ENCODE measurements at regions not wholly inside any gene's neighbourhood (a gene's known extent, or its start where the extent isn't known, plus 50 kb on each side); places are given as distances from the start of the nearest gene placed in this dataset.
"Not testable (repeated sequence)": the region's sequence is repeated elsewhere in the genome, so short reads cannot be mapped to it uniquely, and the experiment has no call there.

- DNase-seq (ENCODE audit: unreplicated experiment): peak; percentile 32
- Mint-ChIP-seq H3K4me3 (ENCODE audit: unreplicated experiment) (no peak overlapping the region), H3K36me3 (ENCODE audit: insufficient read depth, unreplicated experiment) (no peaks in the 10 kb centered on the region), H3K4me1 (ENCODE audit: insufficient read depth, unreplicated experiment) (peaks cover 13% of the 10 kb centered on the region), H3K9me3 (ENCODE audit: unreplicated experiment) (no peaks in the 10 kb centered on the region), H3K27me3 (ENCODE audit: insufficient read depth, unreplicated experiment) (no peaks in the 10 kb centered on the region), H3K27ac (ENCODE audit: low read depth, unreplicated experiment) (peak overlapping the region; percentile 61)
- no TSS peak for BruUV-seq (replicated peaks)
- intact Hi-C loops (cut with micrococcal nuclease): no loop called here
- TF ChIP-seq CTCF (IDR thresholded peaks at IDR 0.05; ENCODE audit: unreplicated experiment): no peak
- ChIA-PET POLR2A (interaction anchor here (0.6 to 1.5 kb wide), 3 partner anchors 9 to 515 kb away, joined by 3 to 4 read pairs (median 3); no protein-coding TSS in a partner anchor), CTCF (interaction anchor here (0.6 to 2.1 kb wide), 3 partner anchors 11 to 690 kb away, joined by 3 to 6 read pairs (median 5); no protein-coding TSS in a partner anchor)
Measured at GRCh38 chr12:67716817-67717216, 68.3 kb downstream of the DYRK2 start.

- CTCF ChIA-PET; BruUV-seq (replicated peaks); H3K4me3 Mint-ChIP-seq (ENCODE audit: unreplicated experiment); POLR2A ChIA-PET; H3K27me3 Mint-ChIP-seq (ENCODE audit: insufficient read depth, unreplicated experiment); DNase-seq (ENCODE audit: unreplicated experiment); H3K9me3 Mint-ChIP-seq (ENCODE audit: unreplicated experiment); H3K36me3 Mint-ChIP-seq (ENCODE audit: insufficient read depth, unreplicated experiment); intact Hi-C loops (cut with micrococcal nuclease); H3K27ac Mint-ChIP-seq (ENCODE audit: low read depth, unreplicated experiment): not testable (repeated sequence)
- H3K4me1 Mint-ChIP-seq (ENCODE audit: insufficient read depth, unreplicated experiment): peaks cover 12% of the 10 kb centered on the region
Measured at GRCh38 chr12:67719303-67719702, 70.8 kb downstream of the DYRK2 start.

- BruUV-seq (replicated peaks): no TSS peak
- H3K27me3 Mint-ChIP-seq (ENCODE audit: insufficient read depth, unreplicated experiment): no peaks in the 10 kb centered on the region
- no peak for TF ChIP-seq CTCF (IDR thresholded peaks at IDR 0.05; ENCODE audit: unreplicated experiment)
- H3K4me1 Mint-ChIP-seq (ENCODE audit: insufficient read depth, unreplicated experiment): peaks cover 5% of the 10 kb centered on the region
- peak; percentile 20 for DNase-seq (ENCODE audit: unreplicated experiment)
- H3K27ac Mint-ChIP-seq (ENCODE audit: low read depth, unreplicated experiment): no peak overlapping the region
- no peaks in the 10 kb centered on the region for H3K36me3 Mint-ChIP-seq (ENCODE audit: insufficient read depth, unreplicated experiment)
- no peak overlapping the region for H3K4me3 Mint-ChIP-seq (ENCODE audit: unreplicated experiment)
- intact Hi-C loops (cut with micrococcal nuclease): no loop called here
- H3K9me3 Mint-ChIP-seq (ENCODE audit: unreplicated experiment): no peaks in the 10 kb centered on the region
- ChIA-PET CTCF (interaction anchor here (1.2 kb wide), 1 partner anchor 223 kb away, joined by 3 read pairs; no protein-coding TSS in a partner anchor), POLR2A (no interaction called here)
Measured at GRCh38 chr12:67720351-67720856, 71.9 kb downstream of the DYRK2 start.

- intact Hi-C loops (cut with micrococcal nuclease): no loop called here
- ChIA-PET POLR2A (no interaction called here), CTCF (interaction anchor here (1.2 kb wide), 1 partner anchor 222 kb away, joined by 3 read pairs; no protein-coding TSS in a partner anchor)
- Mint-ChIP-seq H3K36me3 (ENCODE audit: insufficient read depth, unreplicated experiment) (no peaks in the 10 kb centered on the region), H3K27ac (ENCODE audit: low read depth, unreplicated experiment) (no peak overlapping the region), H3K4me3 (ENCODE audit: unreplicated experiment) (no peak overlapping the region), H3K9me3 (ENCODE audit: unreplicated experiment) (no peaks in the 10 kb centered on the region), H3K4me1 (ENCODE audit: insufficient read depth, unreplicated experiment) (peaks cover 5% of the 10 kb centered on the region), H3K27me3 (ENCODE audit: insufficient read depth, unreplicated experiment) (no peaks in the 10 kb centered on the region)
- BruUV-seq (replicated peaks): no TSS peak
- no peak for TF ChIP-seq CTCF (IDR thresholded peaks at IDR 0.05; ENCODE audit: unreplicated experiment)
- DNase-seq (ENCODE audit: unreplicated experiment): no peak
Measured at GRCh38 chr12:67721248-67721647, 72.7 kb downstream of the DYRK2 start.

GRCh38 chr12:67722296-67722695 is 73.8 kb downstream of the DYRK2 start:
- no TSS peak for BruUV-seq (replicated peaks)
- no peak overlapping the region for H3K27ac Mint-ChIP-seq (ENCODE audit: low read depth, unreplicated experiment)
- H3K9me3 Mint-ChIP-seq (ENCODE audit: unreplicated experiment): no peaks in the 10 kb centered on the region
- H3K36me3 Mint-ChIP-seq (ENCODE audit: insufficient read depth, unreplicated experiment): no peaks in the 10 kb centered on the region
- ChIA-PET CTCF (no interaction called here), POLR2A (no interaction called here)
- H3K4me1 Mint-ChIP-seq (ENCODE audit: insufficient read depth, unreplicated experiment): no peaks in the 10 kb centered on the region
- DNase-seq (ENCODE audit: unreplicated experiment): no peak
- H3K27me3 Mint-ChIP-seq (ENCODE audit: insufficient read depth, unreplicated experiment): no peaks in the 10 kb centered on the region
- TF ChIP-seq CTCF (IDR thresholded peaks at IDR 0.05; ENCODE audit: unreplicated experiment): no peak
- H3K4me3 Mint-ChIP-seq (ENCODE audit: unreplicated experiment): no peak overlapping the region
- intact Hi-C loops (cut with micrococcal nuclease): no loop called here
